ENCODE measurements at regions not wholly inside any gene's neighbourhood (a gene's known extent, or its start where the extent isn't known, plus 50 kb on each side); places are given as distances from the start of the nearest gene placed in this dataset.

- no peak for DNase-seq (ENCODE audit: low read depth)
- TF ChIP-seq CTCF (IDR thresholded peaks at IDR 0.05; ENCODE audit: insufficient read depth, low read depth, low read length, missing control alignments) = no peak
Observed at GRCh38 chr10:128963211-128964099, 503.6 kb upstream of the MGMT start.

GRCh38 chr10:128964100-128964403 is 503.0 kb upstream of the MGMT start:
- DNase-seq (ENCODE audit: low read depth) = no peak
- no peak overlapping the region for H3K4me3 ChIP-seq (ENCODE audit: low read depth, low read length)
- TF ChIP-seq CTCF (IDR thresholded peaks at IDR 0.05; ENCODE audit: insufficient read depth, low read depth, low read length, missing control alignments) = no peak

More at GRCh38 chr10:128963211-128964099, 503.6 kb upstream of the MGMT start:
- no peak overlapping the region for H3K4me3 ChIP-seq (ENCODE audit: low read depth, low read length)

- no peak for TF ChIP-seq CTCF (IDR thresholded peaks at IDR 0.05; ENCODE audit: insufficient read depth, low read depth, low read length, missing control alignments)
- no peak for DNase-seq (ENCODE audit: low read depth)
- no peak overlapping the region for H3K4me3 ChIP-seq (ENCODE audit: low read depth, low read length)
Observed at GRCh38 chr10:128967980-128968756, 498.9 kb upstream of the MGMT start.

- no peak for TF ChIP-seq CTCF (IDR thresholded peaks at IDR 0.05; ENCODE audit: insufficient read depth, low read depth, low read length, missing control alignments)
- DNase-seq (ENCODE audit: low read depth) = no peak
- no peak overlapping the region for H3K4me3 ChIP-seq (ENCODE audit: low read depth, low read length)
Observed at GRCh38 chr10:128969551-128969950, 497.5 kb upstream of the MGMT start.

GRCh38 chr10:128971374-128972035 is 495.5 kb upstream of the MGMT start:
- no peak for TF ChIP-seq CTCF (IDR thresholded peaks at IDR 0.05; ENCODE audit: insufficient read depth, low read depth, low read length, missing control alignments)

GRCh38 chr10:128972036-128972405 is 495.0 kb upstream of the MGMT start:
- no peak for TF ChIP-seq CTCF (IDR thresholded peaks at IDR 0.05; ENCODE audit: insufficient read depth, low read depth, low read length, missing control alignments)
- no peak overlapping the region for H3K4me3 ChIP-seq (ENCODE audit: low read depth, low read length)
- no peak for DNase-seq (ENCODE audit: low read depth)

More at GRCh38 chr10:128971374-128972035, 495.5 kb upstream of the MGMT start:
- H3K4me3 ChIP-seq (ENCODE audit: low read depth, low read length) = no peak overlapping the region
- DNase-seq (ENCODE audit: low read depth) = no peak

Measured in GM12865 (cell line).